ENCODE measurements at regions not wholly inside any gene's neighbourhood (a gene's known extent, or its start where the extent isn't known, plus 50 kb on each side); places are given as distances from the start of the nearest gene placed in this dataset.

- no peak for DNase-seq (ENCODE audit: low spot score)
- no peak for TF ChIP-seq CTCF (IDR thresholded peaks at IDR 0.05; ENCODE audit: extremely low read depth, missing control alignments)
These were observed 145.1 kb upstream of the FSTL4 start for GRCh38 chr5:133757396-133757945.

- TF ChIP-seq CTCF (IDR thresholded peaks at IDR 0.05; ENCODE audit: extremely low read depth, missing control alignments): no peak
- no peak for DNase-seq (ENCODE audit: low spot score)
These were observed 144.4 kb upstream of the FSTL4 start for GRCh38 chr5:133756756-133757155.

DNA sequence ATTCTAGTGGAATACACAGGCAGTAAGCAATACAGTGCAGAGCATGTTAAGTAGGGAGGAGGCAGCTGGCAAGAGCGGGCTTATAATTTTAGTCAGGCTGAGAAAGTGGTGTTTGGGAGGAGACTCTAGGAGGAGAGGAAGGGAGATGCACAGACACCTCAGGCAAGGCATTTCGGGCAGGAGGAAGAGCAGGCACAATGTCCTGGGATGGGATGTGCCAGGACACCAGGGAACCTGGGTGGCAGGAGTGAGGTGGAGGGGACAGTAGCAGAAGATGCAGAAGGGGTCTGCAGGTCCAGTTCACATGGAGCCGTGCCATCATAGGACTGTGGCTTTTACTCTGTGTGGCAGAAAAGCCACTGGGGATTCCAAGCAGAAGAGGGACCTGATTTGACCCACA, 143.7 kb upstream of the FSTL4 start:
- TF ChIP-seq CTCF (IDR thresholded peaks at IDR 0.05; ENCODE audit: extremely low read depth, missing control alignments): no peak
- no peak for DNase-seq (ENCODE audit: low spot score)

GRCh38 chr5:133754575-133755169, 142.3 kb upstream of the FSTL4 start:
- peak; percentile 58 for TF ChIP-seq CTCF (IDR thresholded peaks at IDR 0.05; ENCODE audit: extremely low read depth, missing control alignments)
- DNase-seq (ENCODE audit: low spot score): peak; percentile 46

- TF ChIP-seq CTCF (IDR thresholded peaks at IDR 0.05; ENCODE audit: extremely low read depth, missing control alignments): no peak
- DNase-seq (ENCODE audit: low spot score): no peak
These were observed 141.5 kb upstream of the FSTL4 start for GRCh38 chr5:133753856-133754255.

DNA sequence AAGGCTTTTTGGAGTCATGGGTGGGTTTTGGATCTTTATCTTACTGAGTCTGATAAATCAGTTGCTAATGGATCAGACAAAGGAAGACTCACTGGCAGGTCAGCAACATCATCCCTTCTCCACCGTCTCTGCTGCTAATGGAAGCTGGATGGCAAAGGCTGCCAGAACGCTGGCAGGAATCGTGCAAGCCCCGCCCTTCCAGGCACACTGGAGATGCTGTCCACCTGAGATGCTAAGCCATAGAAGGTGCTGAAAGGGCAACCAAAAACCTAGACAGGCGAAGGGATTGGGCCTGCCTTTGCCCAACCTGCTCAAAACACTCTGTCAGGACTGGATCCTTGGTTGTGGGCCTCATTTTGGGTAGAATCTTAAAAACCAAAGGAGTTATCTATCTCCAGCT, 139.5 kb upstream of the FSTL4 start:
- TF ChIP-seq CTCF (IDR thresholded peaks at IDR 0.05; ENCODE audit: extremely low read depth, missing control alignments): no peak

DNA sequence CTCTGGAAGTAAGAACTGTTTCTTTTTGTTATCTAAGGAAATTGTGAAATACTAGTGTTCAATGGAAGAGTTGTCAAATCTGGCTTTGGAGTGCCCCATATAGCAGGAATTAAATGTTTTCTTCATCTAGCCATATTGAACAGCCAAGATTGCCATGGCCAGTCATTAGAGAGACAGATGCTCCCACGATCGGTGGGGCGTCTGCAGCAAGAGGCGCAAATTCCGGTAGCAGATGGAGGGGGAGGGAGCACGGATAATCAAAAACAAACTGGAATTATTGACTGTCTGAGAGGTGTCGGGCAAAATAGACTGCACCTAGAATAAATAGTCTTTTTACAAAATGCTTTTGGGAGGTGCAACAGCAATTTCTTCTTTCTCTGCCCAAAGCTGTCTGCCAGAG, 139.1 kb upstream of the FSTL4 start:
- DNase-seq (ENCODE audit: low spot score): no peak
- no peak for TF ChIP-seq CTCF (IDR thresholded peaks at IDR 0.05; ENCODE audit: extremely low read depth, missing control alignments)

More for the DNA sequence above, 139.5 kb upstream of the FSTL4 start:
- DNase-seq (ENCODE audit: low spot score): no peak

All from GM20000 (cell line).